MCF 10A (cell line): ENCODE measurements at regions not wholly inside any gene's neighbourhood (a gene's known extent, or its start where the extent isn't known, plus 50 kb on each side); places are given as distances from the start of the nearest gene placed in this dataset.
A peak's percentile ranks its signal among the peaks of the same experiment; 100 is the strongest.

Experiments used
- BruUV-seq: library from RNA; stranded (reverse); fragments of 400-500 nt; replicated peaks from 2 replicates; lab custom pipeline; 2021; lab: Mats Ljungman, UMichigan
- CTCF ChIA-PET: fragments of 300-600 bp; sonication (Branson Sonifier 250); formaldehyde crosslinking; extraction: SDS; loops from one replicate; lab custom pipeline; 2021; ENCODE audit warnings: antibody characterized with exemption, inconsistent platforms; lab: Yijun Ruan, JAX
- POLR2A ChIA-PET: fragments of 300-600, 350-650 bp; sonication (Branson Sonifier 250); formaldehyde crosslinking; extraction: SDS; loops from one replicate; lab custom pipeline; 2020; ENCODE audit warnings: antibody characterized with exemption, inconsistent platforms; lab: Yijun Ruan, JAX
- DNase-seq: peaks from one replicate; pipeline ENCODE4 v3.0.0-alpha.2; 2018; ENCODE audit not compliant: unreplicated experiment
- H3K27ac Mint-ChIP-seq: one replicate; pipeline ENCODE4 v1.8.0; 2022; ENCODE audit warnings: mild to moderate bottlenecking, low read depth, mixed read lengths; ENCODE audit not compliant: unreplicated experiment
- H3K27me3 Mint-ChIP-seq: one replicate; pipeline ENCODE4 v1.8.0; 2022; ENCODE audit warnings: mixed read lengths; ENCODE audit not compliant: insufficient read depth, unreplicated experiment
- H3K36me3 Mint-ChIP-seq: one replicate; pipeline ENCODE4 v1.8.0; 2022; ENCODE audit warnings: mild to moderate bottlenecking, moderate library complexity, mixed read lengths; ENCODE audit not compliant: insufficient read depth, unreplicated experiment
- H3K4me1 Mint-ChIP-seq: one replicate; pipeline ENCODE4 v1.8.0; 2022; ENCODE audit warnings: mixed read lengths; ENCODE audit not compliant: insufficient read depth, unreplicated experiment
- H3K4me3 Mint-ChIP-seq: one replicate; pipeline ENCODE4 v1.8.0; 2022; ENCODE audit warnings: mild to moderate bottlenecking, moderate library complexity, mixed read lengths; ENCODE audit not compliant: unreplicated experiment
- H3K9me3 Mint-ChIP-seq: one replicate; pipeline ENCODE4 v1.8.0; 2022; ENCODE audit warnings: mixed read lengths; ENCODE audit not compliant: unreplicated experiment
- intact Hi-C: fragments of 100-400 bp; cut with micrococcal nuclease; formaldehyde crosslinking; loops from 2 replicates; pipeline ENCODE4 v1.14.1; 2022
- TF ChIP-seq, protein P1 (sequence below): fragments of 200-600 bp; IDR thresholded peaks from one replicate; pipeline ENCODE4 v1.8.0; 2022; ENCODE audit warnings: antibody characterized with exemption, mild to moderate bottlenecking; ENCODE audit not compliant: unreplicated experiment

DNA sequence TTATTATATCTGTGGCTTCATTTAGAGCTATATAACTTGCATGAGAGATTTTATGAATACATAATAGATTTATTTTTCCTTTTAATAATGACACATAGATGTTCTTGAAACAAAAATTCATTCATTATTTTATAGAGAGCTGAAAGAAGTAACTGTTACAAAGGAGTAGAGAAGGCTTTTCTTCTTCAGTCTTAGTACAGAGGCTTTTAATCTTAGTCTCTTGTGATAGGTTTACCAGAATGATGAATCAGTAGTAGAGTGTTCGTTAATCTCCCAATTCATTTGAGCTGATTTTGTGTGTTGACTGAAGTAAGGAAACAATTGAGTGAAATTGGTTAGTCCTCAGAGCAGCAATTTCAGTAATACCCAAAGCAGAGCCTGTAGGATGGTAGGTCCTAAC, 1284.1 kb upstream of the ACO1 start:
- CTCF ChIA-PET: interaction anchor here (0.6 kb wide), 1 partner anchor 77 kb away, joined by 3 read pairs; no protein-coding TSS in a partner anchor
- intact Hi-C loops: no loop called here
- peaks cover 83% of the 10 kb centered on the region for H3K27me3 Mint-ChIP-seq
- POLR2A ChIA-PET: no interaction called here
- H3K36me3 Mint-ChIP-seq: no peaks in the 10 kb centered on the region
- H3K4me1 Mint-ChIP-seq: no peaks in the 10 kb centered on the region
- H3K9me3 Mint-ChIP-seq: no peaks in the 10 kb centered on the region
- H3K27ac Mint-ChIP-seq: no peak overlapping the region
- TF ChIP-seq, protein P1, sequence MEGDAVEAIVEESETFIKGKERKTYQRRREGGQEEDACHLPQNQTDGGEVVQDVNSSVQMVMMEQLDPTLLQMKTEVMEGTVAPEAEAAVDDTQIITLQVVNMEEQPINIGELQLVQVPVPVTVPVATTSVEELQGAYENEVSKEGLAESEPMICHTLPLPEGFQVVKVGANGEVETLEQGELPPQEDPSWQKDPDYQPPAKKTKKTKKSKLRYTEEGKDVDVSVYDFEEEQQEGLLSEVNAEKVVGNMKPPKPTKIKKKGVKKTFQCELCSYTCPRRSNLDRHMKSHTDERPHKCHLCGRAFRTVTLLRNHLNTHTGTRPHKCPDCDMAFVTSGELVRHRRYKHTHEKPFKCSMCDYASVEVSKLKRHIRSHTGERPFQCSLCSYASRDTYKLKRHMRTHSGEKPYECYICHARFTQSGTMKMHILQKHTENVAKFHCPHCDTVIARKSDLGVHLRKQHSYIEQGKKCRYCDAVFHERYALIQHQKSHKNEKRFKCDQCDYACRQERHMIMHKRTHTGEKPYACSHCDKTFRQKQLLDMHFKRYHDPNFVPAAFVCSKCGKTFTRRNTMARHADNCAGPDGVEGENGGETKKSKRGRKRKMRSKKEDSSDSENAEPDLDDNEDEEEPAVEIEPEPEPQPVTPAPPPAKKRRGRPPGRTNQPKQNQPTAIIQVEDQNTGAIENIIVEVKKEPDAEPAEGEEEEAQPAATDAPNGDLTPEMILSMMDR: no peak
- DNase-seq: no peak
- H3K4me3 Mint-ChIP-seq: no peak overlapping the region
- no TSS peak for BruUV-seq

DNA sequence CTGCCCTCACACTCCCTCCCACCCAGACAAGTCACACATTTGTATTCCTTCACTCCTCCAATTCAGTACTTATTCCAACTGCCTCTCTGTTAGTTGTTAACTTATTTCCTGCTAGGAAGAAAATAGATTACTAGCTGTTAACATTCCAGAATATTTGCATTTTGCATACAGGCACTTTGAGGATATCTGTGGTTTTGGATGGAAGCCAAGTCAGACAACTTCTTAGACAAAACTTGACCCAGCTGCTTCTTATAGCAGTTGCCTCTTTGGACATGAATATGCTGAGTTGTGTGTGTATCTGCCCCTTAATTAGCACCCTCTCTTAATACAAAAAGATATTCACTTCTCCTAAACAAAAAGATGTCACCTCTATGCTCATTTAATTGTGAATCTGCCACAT, 1280.6 kb upstream of the ACO1 start:
- ChIA-PET CTCF (interaction anchor here (0.7 kb wide), 1 partner anchor 1275 kb away, joined by 5 read pairs; no protein-coding TSS in a partner anchor), POLR2A (interaction anchor here (0.6 kb wide), 2 partner anchors 108 to 555 kb away, joined by 3 read pairs; no protein-coding TSS in a partner anchor)
- TF ChIP-seq, protein P1: no peak
- Mint-ChIP-seq H3K27me3 (peaks cover 57% of the 10 kb centered on the region), H3K9me3 (no peaks in the 10 kb centered on the region), H3K27ac (no peak overlapping the region), H3K36me3 (no peaks in the 10 kb centered on the region), H3K4me1 (no peaks in the 10 kb centered on the region), H3K4me3 (no peak overlapping the region)
- DNase-seq: peak; percentile 17
- no TSS peak for BruUV-seq
- intact Hi-C loops: no loop called here

DNA sequence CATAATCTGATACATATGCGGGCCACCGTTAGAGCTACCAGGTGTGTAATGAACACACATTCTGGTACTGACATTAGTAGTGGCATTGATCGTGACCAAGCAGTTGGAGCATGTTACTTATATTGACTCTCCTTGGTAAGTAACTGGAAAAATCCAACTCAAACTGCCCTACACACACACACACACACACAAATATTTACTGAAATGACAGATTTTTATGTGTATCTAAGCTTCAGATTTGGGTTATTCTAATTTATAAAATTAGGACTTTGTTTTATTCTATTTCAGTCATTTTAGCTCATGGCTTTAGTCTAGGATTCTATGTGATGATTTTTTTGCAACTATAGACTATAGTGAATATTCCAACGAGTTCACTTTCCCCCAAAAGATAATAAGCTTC, 1280.2 kb upstream of the ACO1 start:
- Mint-ChIP-seq H3K4me3 (no peak overlapping the region), H3K36me3 (no peaks in the 10 kb centered on the region), H3K4me1 (no peaks in the 10 kb centered on the region), H3K9me3 (no peaks in the 10 kb centered on the region), H3K27me3 (peaks cover 54% of the 10 kb centered on the region), H3K27ac (no peak overlapping the region)
- ChIA-PET POLR2A (interaction anchor here (0.6 to 0.8 kb wide), 3 partner anchors 10 to 555 kb away, joined by 3 read pairs; no protein-coding TSS in a partner anchor), CTCF (interaction anchor here (0.7 kb wide), 1 partner anchor 1275 kb away, joined by 5 read pairs; no protein-coding TSS in a partner anchor)
- BruUV-seq: no TSS peak
- intact Hi-C loops: no loop called here
- TF ChIP-seq, protein P1: no peak
- no peak for DNase-seq

DNA sequence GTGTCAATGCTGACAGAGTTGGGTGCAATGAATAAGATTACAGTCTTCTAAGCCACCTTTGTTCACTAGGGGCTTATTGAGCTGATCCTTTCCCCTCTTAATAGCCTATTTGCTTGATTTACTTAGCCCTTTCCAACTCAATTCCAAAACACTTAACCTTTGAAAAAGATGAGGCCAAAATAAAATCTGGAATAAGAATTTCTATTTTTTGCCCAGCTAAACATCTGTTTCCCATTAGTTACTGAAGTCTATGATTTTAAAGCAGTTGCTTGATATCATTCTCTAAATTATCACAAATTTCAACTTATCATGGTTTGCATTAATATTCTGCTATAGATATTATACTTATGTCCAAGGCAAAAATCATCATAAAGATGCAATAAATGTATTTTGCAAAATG, 1272.0 kb upstream of the ACO1 start:
- TF ChIP-seq, protein P1: no peak
- POLR2A ChIA-PET: no interaction called here
- Mint-ChIP-seq H3K27me3 (peaks cover 38% of the 10 kb centered on the region), H3K4me1 (no peaks in the 10 kb centered on the region), H3K9me3 (no peaks in the 10 kb centered on the region), H3K4me3 (no peak overlapping the region), H3K27ac (no peak overlapping the region), H3K36me3 (no peaks in the 10 kb centered on the region)
- CTCF ChIA-PET: no interaction called here
- no TSS peak for BruUV-seq
- intact Hi-C loops: no loop called here
- DNase-seq: no peak
